Left ventricle myocardium inferior (tissue), 1 donor: ENCODE measurements at regions not wholly inside any gene's neighbourhood (a gene's known extent, or its start where the extent isn't known, plus 50 kb on each side); places are given as distances from the start of the nearest gene placed in this dataset.

Experiments
- DNase-seq: peaks from one replicate; pipeline ENCODE4 v3.0.0-alpha.2; 2020
- H3K27ac ChIP-seq: fragments of 200-600 bp; replicated peaks from 2 replicates; pipeline ENCODE4 v1.8.0; 2021
- H3K27me3 ChIP-seq: fragments of 200-600 bp; 2 replicates; pipeline ENCODE4 v1.8.0; 2021; ENCODE audit warnings: low read depth
- H3K36me3 ChIP-seq: fragments of 200-600 bp; 2 replicates; pipeline ENCODE4 v1.8.0; 2021
- H3K4me1 ChIP-seq: fragments of 200-600 bp; 2 replicates; pipeline ENCODE4 v1.8.0; 2021
- H3K4me3 ChIP-seq: fragments of 200-600 bp; 2 replicates; pipeline ENCODE4 v1.8.0; 2021; ENCODE audit warnings: mild to moderate bottlenecking, moderate library complexity
- H3K9me3 ChIP-seq: fragments of 200-600 bp; replicated peaks from 2 replicates; pipeline ENCODE4 v1.8.0; 2021
- CTCF ChIP-seq: fragments of 200-600 bp; IDR thresholded peaks from 2 replicates; pipeline ENCODE4 v1.8.0; 2021; ENCODE audit warnings: antibody characterized with exemption, mild to moderate bottlenecking, borderline replicate concordance
- intact Hi-C: fragments of 100-400 bp; cut with micrococcal nuclease; formaldehyde crosslinking; loops from one replicate; pipeline ENCODE4 v1.11.0; 2022
- donor health status: DM: no; HTN: yes; CAD: no; lungs with severe emphysema.

DNA sequence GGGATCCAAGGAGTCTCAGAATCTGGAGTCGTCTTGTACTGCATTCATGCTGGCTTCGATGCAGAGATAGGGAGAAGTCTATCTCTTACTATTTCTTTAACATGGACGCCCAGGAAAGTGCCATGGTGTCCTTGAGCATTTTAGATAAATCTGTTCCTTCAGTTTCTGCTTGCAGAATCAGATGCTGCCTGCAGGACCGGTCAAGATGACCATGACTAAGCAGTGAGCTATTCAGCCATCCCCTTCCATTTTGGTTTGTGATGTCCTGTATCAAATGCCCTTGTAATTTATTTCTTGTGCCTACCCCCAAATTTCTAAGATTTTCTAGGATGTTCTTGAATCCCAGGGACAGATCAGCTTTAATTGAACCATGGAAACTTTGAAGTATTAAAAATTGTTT is 139.4 kb upstream of the TP63 start:
- intact Hi-C loops = no loop called here
- Histone ChIP-seq H3K4me1 (no peaks in the 10 kb centered on the region), H3K27ac (no peak overlapping the region), H3K9me3 (no peaks in the 10 kb centered on the region), H3K27me3 (peaks cover 36% of the 10 kb centered on the region), H3K4me3 (no peak overlapping the region), H3K36me3 (no peaks in the 10 kb centered on the region)
- no peak for DNase-seq
- no peak for TF ChIP-seq CTCF

DNA sequence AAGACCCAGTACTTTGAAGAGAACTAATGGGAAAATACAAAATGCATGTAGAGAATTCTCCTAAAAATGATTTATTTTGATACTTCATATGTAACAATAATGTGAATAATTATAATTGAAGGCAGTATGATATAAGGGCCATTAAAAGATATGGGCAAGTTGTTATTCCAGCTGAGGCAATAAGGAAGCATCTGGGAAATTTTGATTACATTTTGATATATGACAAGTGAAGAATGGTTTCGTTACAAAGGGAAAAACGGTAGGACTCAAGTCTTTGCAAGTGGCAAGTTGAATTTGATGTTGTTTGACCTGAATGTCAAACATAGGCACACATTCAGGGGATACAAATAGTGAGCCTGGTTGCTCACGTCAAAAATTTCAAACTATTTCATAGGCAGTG is 137.9 kb upstream of the TP63 start:
- H3K4me3 ChIP-seq = no peak overlapping the region
- no peaks in the 10 kb centered on the region for H3K36me3 ChIP-seq
- no peak overlapping the region for H3K27ac ChIP-seq
- intact Hi-C loops = no loop called here
- peaks cover 33% of the 10 kb centered on the region for H3K27me3 ChIP-seq
- H3K9me3 ChIP-seq = no peaks in the 10 kb centered on the region
- no peak for DNase-seq
- TF ChIP-seq CTCF = no peak
- no peaks in the 10 kb centered on the region for H3K4me1 ChIP-seq

DNA sequence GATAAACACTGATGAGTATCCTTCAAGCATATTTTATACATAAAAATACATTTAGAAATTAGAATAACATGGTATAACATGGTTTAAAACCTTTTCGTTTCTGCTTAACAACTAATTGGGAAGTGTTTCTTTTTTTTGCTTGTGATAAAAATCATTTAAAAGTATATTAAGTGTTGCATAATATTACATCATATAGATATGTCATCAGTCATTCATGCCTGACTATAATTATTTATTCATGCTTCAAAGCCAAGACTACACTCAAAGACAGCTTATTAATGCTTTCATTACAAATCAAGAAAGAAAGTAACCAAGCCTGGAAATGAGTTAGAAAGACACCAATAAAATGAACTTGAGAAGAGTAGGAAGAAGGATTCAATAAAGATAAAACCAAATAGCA is 136.6 kb upstream of the TP63 start:
- no peaks in the 10 kb centered on the region for H3K4me1 ChIP-seq
- H3K4me3 ChIP-seq = no peak overlapping the region
- no peak for DNase-seq
- no peaks in the 10 kb centered on the region for H3K9me3 ChIP-seq
- H3K36me3 ChIP-seq = no peaks in the 10 kb centered on the region
- intact Hi-C loops = no loop called here
- peaks cover 21% of the 10 kb centered on the region for H3K27me3 ChIP-seq
- no peak for TF ChIP-seq CTCF
- H3K27ac ChIP-seq = no peak overlapping the region

- no peak overlapping the region for H3K4me3 ChIP-seq
- no peak for DNase-seq
- H3K27me3 ChIP-seq = peaks cover 6% of the 10 kb centered on the region
- H3K27ac ChIP-seq = no peak overlapping the region
- intact Hi-C loops = no loop called here
- H3K9me3 ChIP-seq = no peaks in the 10 kb centered on the region
- H3K36me3 ChIP-seq = no peaks in the 10 kb centered on the region
- no peaks in the 10 kb centered on the region for H3K4me1 ChIP-seq
- TF ChIP-seq CTCF = no peak
Measured at GRCh38 chr3:189496375-189497138, 134.6 kb upstream of the TP63 start.

DNA sequence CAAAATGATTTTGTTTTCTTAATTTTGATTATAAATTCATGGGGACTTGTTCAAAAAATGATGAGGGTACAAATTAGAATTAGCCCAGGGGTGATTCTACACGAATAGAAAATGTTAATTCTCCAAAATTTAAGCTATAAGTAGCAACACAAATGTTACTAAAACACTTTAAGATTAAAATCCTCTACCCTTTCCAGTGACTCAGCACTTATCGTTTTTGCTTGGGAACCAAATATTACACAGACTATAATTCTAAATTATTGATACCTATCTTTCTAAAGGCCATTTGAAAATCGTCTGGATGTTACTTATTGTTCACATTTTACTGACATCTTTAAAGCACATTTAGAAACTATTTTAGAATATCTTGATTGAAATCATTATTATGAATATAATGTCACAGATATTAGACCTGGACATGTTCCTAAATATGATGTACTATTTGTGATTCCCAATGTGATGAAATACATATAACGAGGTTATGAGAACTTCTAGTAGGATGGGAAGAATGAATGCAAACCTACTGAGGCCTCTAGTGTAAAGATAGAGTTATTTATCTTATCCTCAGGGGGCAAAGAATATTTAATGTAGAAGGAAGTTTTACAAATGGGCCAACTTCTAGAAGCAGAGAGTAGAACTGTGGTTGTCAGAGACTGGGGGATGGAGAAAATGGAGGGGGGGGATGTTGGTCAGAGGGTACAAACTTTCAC is 132.0 kb upstream of the TP63 start:
- Histone ChIP-seq H3K9me3 (no peaks in the 10 kb centered on the region), H3K36me3 (no peaks in the 10 kb centered on the region), H3K27me3 (no peaks in the 10 kb centered on the region), H3K4me3 (no peak overlapping the region), H3K4me1 (no peaks in the 10 kb centered on the region), H3K27ac (no peak overlapping the region)
- no peak for TF ChIP-seq CTCF
- intact Hi-C loops = no loop called here
- no peak for DNase-seq
